ENCODE measurements at regions not wholly inside any gene's neighbourhood (a gene's known extent, or its start where the extent isn't known, plus 50 kb on each side); places are given as distances from the start of the nearest gene placed in this dataset.

- TF ChIP-seq CTCF (IDR thresholded peaks at IDR 0.05) (no peak), ZFX (IDR thresholded peaks at IDR 0.05; ENCODE audit: borderline replicate concordance) (no peak)
Measured at GRCh38 chr3:40985195-40985594, 214.1 kb upstream of the CTNNB1 start.
